ENCODE measurements at regions not wholly inside any gene's neighbourhood (a gene's known extent, or its start where the extent isn't known, plus 50 kb on each side); places are given as distances from the start of the nearest gene placed in this dataset.

- TF ChIP-seq GPBP1L1 (CRISPR knock-in tag; IDR thresholded peaks at IDR 0.05) (no peak), TEAD2 (CRISPR knock-in tag; IDR thresholded peaks at IDR 0.05) (no peak), ZNF24 (IDR thresholded peaks at IDR 0.05) (no peak), NFAT5 (CRISPR knock-in tag; IDR thresholded peaks at IDR 0.05) (no peak), IKZF4 (CRISPR knock-in tag; IDR thresholded peaks at IDR 0.05; ENCODE audit: borderline replicate concordance, low read depth, not compliant biosample characterization) (no peak), KLF13 (CRISPR knock-in tag; IDR thresholded peaks at IDR 0.05) (no peak), MTF1 (CRISPR knock-in tag; IDR thresholded peaks at IDR 0.05) (no peak), CTCF (CRISPR knock-in tag; IDR thresholded peaks at IDR 0.05) (no peak), ZNF740 (CRISPR knock-in tag; IDR thresholded peaks at IDR 0.05) (no peak), REST (IDR thresholded peaks at IDR 0.05; ENCODE audit: borderline replicate concordance in 1 of 2, low read depth in 1 of 2, low read length in 2 of 2) (no peak), ZNF678 (CRISPR knock-in tag; IDR thresholded peaks at IDR 0.05) (no peak), ZNF326 (CRISPR knock-in tag; IDR thresholded peaks at IDR 0.05; ENCODE audit: borderline replicate concordance) (no peak)
Observed at GRCh38 chrX:2150722-2151121, 350.1 kb downstream of the DHRSX start.

Measured in HepG2 (cell line).